ENCODE measurements at regions not wholly inside any gene's neighbourhood (a gene's known extent, or its start where the extent isn't known, plus 50 kb on each side); places are given as distances from the start of the nearest gene placed in this dataset.

- H3K9me3 ChIP-seq, result peaks cover 0 to 63% (median 19%) of the 10 kb centered on the region in 11 donors
- WGBS, 2 donors, result 91 to 98% methylated on average over 1 of the region's 1 CpG
- DNase-seq, result no peak
These were observed 448.9 kb downstream of the NBAS start for GRCh38 chr2:15112216-15112615.

GRCh38 chr2:15115776-15116175, 445.4 kb downstream of the NBAS start:
- intact Hi-C loops (cut with DNase I), result no loop called here
- Histone ChIP-seq H3K36me3 (no peaks in the 10 kb centered on the region), H3K9me3 (peaks cover 0 to 49% (median 19%) of the 10 kb centered on the region in 11 donors), H3K4me1 (no peaks in the 10 kb centered on the region), H3K4me3 (no peak overlapping the region), H3K27ac (no peak overlapping the region), H3K27me3 (no peaks in the 10 kb centered on the region)
- DNase-seq (no peak), ATAC-seq (no peak)
- no peak for TF ChIP-seq CTCF (IDR thresholded peaks at IDR 0.05)

More at GRCh38 chr2:15112216-15112615, 448.9 kb downstream of the NBAS start:
- TF ChIP-seq CTCF (IDR thresholded peaks at IDR 0.05), result no peak
- Histone ChIP-seq H3K27ac (no peak overlapping the region), H3K36me3 (no peaks in the 10 kb centered on the region), H3K4me3 (no peak overlapping the region), H3K4me1 (peaks cover 0 to 2% (median 0%) of the 10 kb centered on the region in 9 donors), H3K27me3 (no peaks in the 10 kb centered on the region)
- no peak for ATAC-seq
- intact Hi-C loops (cut with DNase I), result no loop called here

GRCh38 chr2:15116830-15117229, 444.3 kb downstream of the NBAS start:
- no peaks in the 10 kb centered on the region for H3K36me3 ChIP-seq
- 91 to 94% methylated on average over 6 of the region's 6 CpGs for WGBS, 2 donors
- H3K27me3 ChIP-seq, result no peaks in the 10 kb centered on the region
- no peak for DNase-seq
- H3K27ac ChIP-seq, result no peak overlapping the region
- no peak overlapping the region for H3K4me3 ChIP-seq
- no peak for ATAC-seq
- intact Hi-C loops (cut with DNase I), result no loop called here
- H3K4me1 ChIP-seq, result no peaks in the 10 kb centered on the region
- no peak for TF ChIP-seq CTCF (IDR thresholded peaks at IDR 0.05)
- peaks cover 0 to 38% (median 11%) of the 10 kb centered on the region in 11 donors for H3K9me3 ChIP-seq
